Epithelial cell of esophagus (primary cell): ENCODE measurements at regions not wholly inside any gene's neighbourhood (a gene's known extent, or its start where the extent isn't known, plus 50 kb on each side); places are given as distances from the start of the nearest gene placed in this dataset.

Experiments used
- DNase-seq: peaks from one replicate; pipeline ENCODE4 v3.0.0; 2010; ENCODE audit warnings: low read depth
- H3K4me3 ChIP-seq: 2 replicates; pipeline ENCODE4 v1.5.1; 2011; ENCODE audit warnings: mild to moderate bottlenecking, low read length, control low read depth
- TF ChIP-seq, protein P1 (sequence below): IDR thresholded peaks from 2 replicates; pipeline ENCODE4 v1.5.1; 2011; ENCODE audit warnings: low read depth, mild to moderate bottlenecking, low read length, control low read depth, inconsistent platforms; ENCODE audit not compliant: insufficient read depth; ENCODE audit errors: missing control alignments

DNA sequence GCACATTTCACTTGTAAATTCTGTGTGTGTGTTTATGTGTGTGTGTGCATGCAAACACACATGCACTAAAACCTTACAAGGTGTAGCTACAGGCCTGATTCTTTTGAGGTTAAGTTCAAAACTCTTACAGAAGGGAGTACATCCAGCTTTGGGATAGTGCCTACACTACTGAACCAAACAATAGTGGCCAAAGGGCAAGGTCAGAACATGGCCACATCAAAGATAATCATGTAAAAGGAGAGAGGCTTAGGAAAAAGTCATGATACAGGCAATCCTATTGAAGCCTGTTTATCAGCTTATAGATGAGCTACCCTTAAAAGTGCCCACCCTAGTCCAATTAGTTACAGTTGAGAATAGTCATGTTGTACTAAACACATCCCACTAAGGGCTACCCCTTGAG is 139.6 kb downstream of the IDS start:
- DNase-seq: no peak
- no peak overlapping the region for H3K4me3 ChIP-seq
- TF ChIP-seq, protein P1, sequence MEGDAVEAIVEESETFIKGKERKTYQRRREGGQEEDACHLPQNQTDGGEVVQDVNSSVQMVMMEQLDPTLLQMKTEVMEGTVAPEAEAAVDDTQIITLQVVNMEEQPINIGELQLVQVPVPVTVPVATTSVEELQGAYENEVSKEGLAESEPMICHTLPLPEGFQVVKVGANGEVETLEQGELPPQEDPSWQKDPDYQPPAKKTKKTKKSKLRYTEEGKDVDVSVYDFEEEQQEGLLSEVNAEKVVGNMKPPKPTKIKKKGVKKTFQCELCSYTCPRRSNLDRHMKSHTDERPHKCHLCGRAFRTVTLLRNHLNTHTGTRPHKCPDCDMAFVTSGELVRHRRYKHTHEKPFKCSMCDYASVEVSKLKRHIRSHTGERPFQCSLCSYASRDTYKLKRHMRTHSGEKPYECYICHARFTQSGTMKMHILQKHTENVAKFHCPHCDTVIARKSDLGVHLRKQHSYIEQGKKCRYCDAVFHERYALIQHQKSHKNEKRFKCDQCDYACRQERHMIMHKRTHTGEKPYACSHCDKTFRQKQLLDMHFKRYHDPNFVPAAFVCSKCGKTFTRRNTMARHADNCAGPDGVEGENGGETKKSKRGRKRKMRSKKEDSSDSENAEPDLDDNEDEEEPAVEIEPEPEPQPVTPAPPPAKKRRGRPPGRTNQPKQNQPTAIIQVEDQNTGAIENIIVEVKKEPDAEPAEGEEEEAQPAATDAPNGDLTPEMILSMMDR: no peak

DNA sequence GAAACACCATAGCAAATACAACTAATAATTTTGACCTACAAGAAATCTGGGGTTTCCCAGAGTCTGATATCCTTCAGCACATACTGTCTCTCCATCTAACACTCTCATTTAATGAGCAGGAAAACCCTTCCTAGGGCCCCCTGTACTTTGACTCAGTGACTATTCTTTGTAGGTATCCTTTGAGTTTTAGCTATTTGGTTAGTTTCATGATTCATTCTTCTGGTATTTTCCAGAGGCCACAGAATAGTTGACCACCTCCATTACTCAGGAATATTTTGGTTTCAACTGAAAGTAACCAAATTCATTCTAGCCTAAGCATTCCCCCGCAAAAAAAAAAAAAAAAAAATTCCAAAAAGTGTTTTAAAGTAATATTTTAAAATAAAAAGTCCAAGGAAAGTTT is 140.0 kb downstream of the IDS start:
- DNase-seq: no peak
- TF ChIP-seq, protein P1: no peak

DNA sequence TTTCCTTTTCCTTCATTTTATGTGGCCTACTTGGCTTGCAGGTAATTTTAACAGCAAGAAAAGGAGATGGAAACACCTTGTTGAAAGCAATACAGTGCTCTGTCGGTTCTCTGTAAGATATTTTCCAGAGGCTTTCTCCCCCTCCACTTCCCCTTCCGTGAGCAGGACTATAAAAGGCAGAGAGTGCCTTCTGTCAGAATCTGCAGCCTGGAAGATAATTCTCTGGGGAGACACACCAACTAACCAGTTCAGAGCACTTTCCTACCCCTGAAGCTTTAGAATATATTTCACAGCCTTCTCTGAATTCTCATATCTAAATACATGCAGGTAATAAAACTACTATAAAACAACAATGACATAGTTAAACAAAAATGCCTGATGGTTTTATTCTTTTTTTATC is 141.1 kb downstream of the IDS start:
- TF ChIP-seq, protein P1: no peak

More for the DNA sequence above, 140.0 kb downstream of the IDS start:
- no peak overlapping the region for H3K4me3 ChIP-seq

DNA sequence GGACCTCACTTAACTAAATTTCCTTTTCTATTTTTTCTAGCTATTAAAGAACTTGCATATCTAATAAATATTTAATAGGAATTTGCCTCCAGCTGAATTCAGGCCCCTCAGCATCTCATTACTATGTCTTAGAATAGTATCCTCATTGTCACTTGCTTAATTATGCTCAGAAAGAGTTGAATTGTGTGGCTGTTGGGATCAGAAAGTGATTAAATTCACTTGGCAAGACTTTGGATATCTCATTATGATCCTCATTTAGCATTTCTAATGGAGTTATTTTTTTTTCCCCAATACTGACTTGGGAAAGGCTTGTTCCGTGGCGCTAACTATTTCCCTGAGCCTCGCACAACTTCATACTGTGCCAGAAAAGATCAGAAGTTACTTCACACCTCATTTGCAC is 158.8 kb downstream of the IDS start:
- DNase-seq: no peak
- TF ChIP-seq, protein P1: no peak
- H3K4me3 ChIP-seq: no peak overlapping the region

More for the DNA sequence above, 141.1 kb downstream of the IDS start:
- no peak overlapping the region for H3K4me3 ChIP-seq
- DNase-seq: no peak

DNA sequence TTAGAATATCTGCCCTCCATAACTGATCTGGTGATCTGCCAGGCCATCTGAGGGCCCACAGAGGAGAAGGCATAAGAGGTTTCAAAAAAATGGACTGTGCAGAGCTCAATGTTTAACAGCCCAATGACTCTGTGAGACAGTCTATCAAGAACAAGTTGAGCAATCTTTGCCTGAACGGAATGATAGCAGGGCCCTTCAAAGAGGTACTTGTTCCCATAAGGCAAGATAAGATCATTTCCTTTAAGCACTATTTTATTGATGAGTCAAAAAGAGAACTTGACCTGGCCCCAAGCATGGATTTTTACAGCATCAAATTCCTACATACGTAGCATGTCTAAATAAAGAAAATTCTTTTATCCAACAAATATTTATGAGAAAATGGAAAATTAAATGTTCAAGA is 182.8 kb downstream of the IDS start:
- no peak overlapping the region for H3K4me3 ChIP-seq
- TF ChIP-seq, protein P1: no peak
- DNase-seq: no peak

DNA sequence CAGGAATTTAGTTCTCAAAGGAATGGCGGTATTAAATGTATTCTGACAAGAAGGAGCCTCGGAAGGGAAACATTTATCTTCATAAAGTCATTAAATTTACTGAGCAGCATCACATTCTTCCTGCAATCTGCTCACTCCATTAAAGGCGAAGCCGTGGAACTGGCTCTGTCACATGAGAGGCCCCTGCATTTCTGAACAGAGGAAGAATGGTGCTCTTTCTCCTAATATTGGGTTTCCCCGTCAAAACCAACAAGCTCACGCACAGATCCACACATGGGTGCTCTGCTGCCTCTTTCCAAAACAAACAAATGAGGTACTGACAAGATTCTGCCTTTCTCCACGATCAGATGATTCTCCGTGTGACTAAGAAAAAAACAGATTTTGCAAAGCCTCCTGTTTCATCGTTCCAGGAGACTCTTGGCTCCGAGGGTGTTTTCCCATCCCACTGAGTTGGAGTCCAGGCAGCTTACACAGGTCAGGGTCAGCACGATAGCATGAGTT is 191.2 kb downstream of the IDS start:
- TF ChIP-seq, protein P1: no peak
- no peak for DNase-seq
- no peak overlapping the region for H3K4me3 ChIP-seq

DNA sequence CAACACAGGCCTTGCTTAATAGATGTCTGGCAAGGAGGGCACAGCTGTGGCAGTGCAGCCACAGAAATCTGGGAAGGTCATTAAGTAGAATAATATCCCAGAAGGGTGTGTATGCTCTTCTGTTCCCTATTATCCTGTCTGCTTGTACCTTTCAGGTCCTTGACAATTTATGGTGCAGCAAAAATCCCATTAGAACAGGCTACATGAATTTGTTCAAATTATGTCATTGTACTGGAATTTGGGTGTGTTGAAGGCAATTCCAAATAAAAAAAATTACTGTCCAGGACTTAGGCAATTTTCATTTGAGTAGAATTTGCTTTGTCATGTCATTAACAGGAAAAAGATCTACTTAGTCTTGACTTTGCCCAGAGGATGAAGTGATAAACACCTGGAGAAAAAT is 192.1 kb downstream of the IDS start:
- DNase-seq: peak; percentile 4
- TF ChIP-seq, protein P1: no peak
- no peak overlapping the region for H3K4me3 ChIP-seq
